ENCODE measurements at regions not wholly inside any gene's neighbourhood (a gene's known extent, or its start where the extent isn't known, plus 50 kb on each side); places are given as distances from the start of the nearest gene placed in this dataset.

GRCh38 chr16:6204945-6205344 is 1107.3 kb upstream of the EEF2KMT start:
- Histone ChIP-seq H3K36me3 (ENCODE audit: insufficient read depth) (no peaks in the 10 kb centered on the region; the same call in 1 of the 2 replicates), H3K79me2 (replicated peaks; ENCODE audit: insufficient read depth) (no peaks in the 10 kb centered on the region), H3K27me3 (ENCODE audit: insufficient read depth) (no peaks in the 10 kb centered on the region), H3K4me2 (no peak overlapping the region), H3K9me2 (ENCODE audit: insufficient read depth) (no peaks in the 10 kb centered on the region), H3K4me3 (no peak overlapping the region), H2AFZ (no peak overlapping the region), H3K4me1 (ENCODE audit: insufficient read depth) (no peaks in the 10 kb centered on the region), H3F3A (replicated peaks; ENCODE audit: low read depth) (no peaks in the 10 kb centered on the region), H4K20me1 (replicated peaks; ENCODE audit: insufficient read depth) (no peaks in the 10 kb centered on the region), H3K27ac (ENCODE audit: low read depth) (no peak overlapping the region)
- H3K4me1 Mint-ChIP-seq = peaks cover 40% of the 10 kb centered on the region
- DNase-seq (ENCODE audit: low spot score) = no peak
- no peak overlapping the region for H3K4me3 Mint-ChIP-seq
- no peak for ATAC-seq
- TF ChIP-seq EZH2phosphoT487 (IDR thresholded peaks at IDR 0.05; ENCODE audit: unreplicated experiment) (no peak), CTCF (conservative IDR thresholded peaks at IDR 0.05; ENCODE audit: low read depth in 2 of 2) (no peak), CREB1 (CRISPR knock-in tag; IDR thresholded peaks at IDR 0.05; ENCODE audit: low read depth) (no peak)
- TF ChIP-seq, protein P1, sequence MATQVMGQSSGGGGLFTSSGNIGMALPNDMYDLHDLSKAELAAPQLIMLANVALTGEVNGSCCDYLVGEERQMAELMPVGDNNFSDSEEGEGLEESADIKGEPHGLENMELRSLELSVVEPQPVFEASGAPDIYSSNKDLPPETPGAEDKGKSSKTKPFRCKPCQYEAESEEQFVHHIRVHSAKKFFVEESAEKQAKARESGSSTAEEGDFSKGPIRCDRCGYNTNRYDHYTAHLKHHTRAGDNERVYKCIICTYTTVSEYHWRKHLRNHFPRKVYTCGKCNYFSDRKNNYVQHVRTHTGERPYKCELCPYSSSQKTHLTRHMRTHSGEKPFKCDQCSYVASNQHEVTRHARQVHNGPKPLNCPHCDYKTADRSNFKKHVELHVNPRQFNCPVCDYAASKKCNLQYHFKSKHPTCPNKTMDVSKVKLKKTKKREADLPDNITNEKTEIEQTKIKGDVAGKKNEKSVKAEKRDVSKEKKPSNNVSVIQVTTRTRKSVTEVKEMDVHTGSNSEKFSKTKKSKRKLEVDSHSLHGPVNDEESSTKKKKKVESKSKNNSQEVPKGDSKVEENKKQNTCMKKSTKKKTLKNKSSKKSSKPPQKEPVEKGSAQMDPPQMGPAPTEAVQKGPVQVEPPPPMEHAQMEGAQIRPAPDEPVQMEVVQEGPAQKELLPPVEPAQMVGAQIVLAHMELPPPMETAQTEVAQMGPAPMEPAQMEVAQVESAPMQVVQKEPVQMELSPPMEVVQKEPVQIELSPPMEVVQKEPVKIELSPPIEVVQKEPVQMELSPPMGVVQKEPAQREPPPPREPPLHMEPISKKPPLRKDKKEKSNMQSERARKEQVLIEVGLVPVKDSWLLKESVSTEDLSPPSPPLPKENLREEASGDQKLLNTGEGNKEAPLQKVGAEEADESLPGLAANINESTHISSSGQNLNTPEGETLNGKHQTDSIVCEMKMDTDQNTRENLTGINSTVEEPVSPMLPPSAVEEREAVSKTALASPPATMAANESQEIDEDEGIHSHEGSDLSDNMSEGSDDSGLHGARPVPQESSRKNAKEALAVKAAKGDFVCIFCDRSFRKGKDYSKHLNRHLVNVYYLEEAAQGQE (IDR thresholded peaks at IDR 0.05; ENCODE audit: unreplicated experiment) = no peak
- H3K27ac Mint-ChIP-seq = no peak overlapping the region
- peaks cover 7% of the 10 kb centered on the region; the same call in 2 of the 3 replicates for H3K9me3 Mint-ChIP-seq
- no peaks in the 10 kb centered on the region for H3K27me3 Mint-ChIP-seq (ENCODE audit: insufficient read depth, low read depth, poor library complexity)
- H3K36me3 Mint-ChIP-seq (ENCODE audit: low read depth) = peaks cover 10% of the 10 kb centered on the region

- Mint-ChIP-seq H3K27ac (no peak overlapping the region), H3K9me3 (peaks cover 7% of the 10 kb centered on the region; the same call in 2 of the 3 replicates), H3K4me1 (peaks cover 37% of the 10 kb centered on the region), H3K36me3 (ENCODE audit: low read depth) (peaks cover 10% of the 10 kb centered on the region), H3K27me3 (ENCODE audit: insufficient read depth, low read depth, poor library complexity) (no peaks in the 10 kb centered on the region), H3K4me3 (no peak overlapping the region)
- no peak overlapping the region for H3K4me3 ChIP-seq
- H3K4me1 ChIP-seq (ENCODE audit: insufficient read depth) = peaks cover 26% of the 10 kb centered on the region; the same call in 1 of the 2 replicates
- DNase-seq (ENCODE audit: low spot score) (no peak), ATAC-seq (no peak)
- H3F3A ChIP-seq (replicated peaks; ENCODE audit: low read depth) = no peaks in the 10 kb centered on the region
- H3K27me3 ChIP-seq (ENCODE audit: insufficient read depth) = no peaks in the 10 kb centered on the region
- H3K27ac ChIP-seq (ENCODE audit: low read depth) = no peak overlapping the region
- TF ChIP-seq JUNB (IDR thresholded peaks at IDR 0.05; ENCODE audit: unreplicated experiment) (no peak), EZH2 (IDR thresholded peaks at IDR 0.05; ENCODE audit: low read depth, unreplicated experiment) (no peak), ETS1 (IDR thresholded peaks at IDR 0.05) (no peak), NANOG (IDR thresholded peaks at IDR 0.05; ENCODE audit: borderline replicate concordance) (no peak), CREB1 (CRISPR knock-in tag; IDR thresholded peaks at IDR 0.05; ENCODE audit: low read depth) (no peak), EZH2phosphoT487 (IDR thresholded peaks at IDR 0.05; ENCODE audit: unreplicated experiment) (no peak)
- TF ChIP-seq, protein P1 (IDR thresholded peaks at IDR 0.05; ENCODE audit: unreplicated experiment) = no peak
- H3K36me3 ChIP-seq (ENCODE audit: insufficient read depth) = no peaks in the 10 kb centered on the region; the same call in 1 of the 2 replicates
- H2AFZ ChIP-seq = no peak overlapping the region
- no peaks in the 10 kb centered on the region for H4K20me1 ChIP-seq (replicated peaks; ENCODE audit: insufficient read depth)
- H3K79me2 ChIP-seq (replicated peaks; ENCODE audit: insufficient read depth) = no peaks in the 10 kb centered on the region
- H3K9me2 ChIP-seq (ENCODE audit: insufficient read depth) = no peaks in the 10 kb centered on the region
- H3K4me2 ChIP-seq = no peak overlapping the region
Measured at GRCh38 chr16:6200861-6201260, 1103.3 kb upstream of the EEF2KMT start.
